ENCODE measurements at regions not wholly inside any gene's neighbourhood (a gene's known extent, or its start where the extent isn't known, plus 50 kb on each side); places are given as distances from the start of the nearest gene placed in this dataset.

GRCh38 chr17:74108126-74108705, 95.3 kb upstream of the RPL38 start:
- TF ChIP-seq CTCF (IDR thresholded peaks at IDR 0.05) (no peak), POLR2A (IDR thresholded peaks at IDR 0.05) (no peak), POLR2AphosphoS5 (IDR thresholded peaks at IDR 0.05) (no peak)
